Erythroblast (primary cell): ENCODE measurements at regions not wholly inside any gene's neighbourhood (a gene's known extent, or its start where the extent isn't known, plus 50 kb on each side); places are given as distances from the start of the nearest gene placed in this dataset.

Source experiments
- DNase-seq, 2 experiments: peaks; one replicate each; lab custom pipeline; 2025; lab: John Stamatoyannopoulos, UW
- GATA1 ChIP-seq: IDR thresholded peaks from 2 replicates; pipeline ENCODE4 v1.6.1; 2011; ENCODE audit warnings: low read depth, mild to moderate bottlenecking, control low read depth, low read length, moderate library complexity
- POLR2A ChIP-seq: IDR thresholded peaks from 2 replicates; pipeline ENCODE4 v1.6.1; 2011; ENCODE audit warnings: mild to moderate bottlenecking, low read length

- TF ChIP-seq POLR2A (no peak), GATA1 (no peak)
These were observed 188.8 kb downstream of the NXNL2 start for GRCh38 chr9:88723751-88724150.

GRCh38 chr9:88724331-88724730 lies 189.4 kb downstream of the NXNL2 start:
- TF ChIP-seq POLR2A (no peak), GATA1 (no peak)
- DNase-seq: no peak

More at GRCh38 chr9:88723751-88724150, 188.8 kb downstream of the NXNL2 start:
- no peak for DNase-seq

- no peak for DNase-seq
- TF ChIP-seq POLR2A (no peak), GATA1 (no peak)
These were observed 190.5 kb downstream of the NXNL2 start for GRCh38 chr9:88725300-88726019.

GRCh38 chr9:88726803-88727202 lies 191.8 kb downstream of the NXNL2 start:
- no peak for TF ChIP-seq POLR2A
- no peak for TF ChIP-seq GATA1
- no peak for DNase-seq

- no peak for TF ChIP-seq POLR2A
- no peak for TF ChIP-seq GATA1
- DNase-seq: no peak
These were observed 195.8 kb downstream of the NXNL2 start for GRCh38 chr9:88730780-88731179.

GRCh38 chr9:88732128-88732527 lies 197.2 kb downstream of the NXNL2 start:
- no peak for TF ChIP-seq GATA1
- no peak for TF ChIP-seq POLR2A
- DNase-seq: no peak

GRCh38 chr9:88733651-88734421 lies 198.9 kb downstream of the NXNL2 start:
- no peak for DNase-seq
- no peak for TF ChIP-seq GATA1
- no peak for TF ChIP-seq POLR2A

- TF ChIP-seq POLR2A: no peak
- no peak for TF ChIP-seq GATA1
- no peak for DNase-seq
These were observed 199.5 kb downstream of the NXNL2 start for GRCh38 chr9:88734527-88734926.

GRCh38 chr9:88736136-88736637 lies 201.2 kb downstream of the NXNL2 start:
- no peak for TF ChIP-seq GATA1
- TF ChIP-seq POLR2A: no peak
- no peak for DNase-seq

- TF ChIP-seq GATA1 (no peak), POLR2A (no peak)
These were observed 202.1 kb downstream of the NXNL2 start for GRCh38 chr9:88737031-88737430.

GRCh38 chr9:88737876-88738275 lies 202.9 kb downstream of the NXNL2 start:
- no peak for TF ChIP-seq POLR2A
- TF ChIP-seq GATA1: no peak
- no peak for DNase-seq

More at GRCh38 chr9:88737031-88737430, 202.1 kb downstream of the NXNL2 start:
- no peak for DNase-seq

- no peak for DNase-seq
- TF ChIP-seq POLR2A (no peak), GATA1 (no peak)
These were observed 203.7 kb downstream of the NXNL2 start for GRCh38 chr9:88738709-88739108.

GRCh38 chr9:88739373-88739772 lies 204.4 kb downstream of the NXNL2 start:
- no peak for TF ChIP-seq POLR2A
- TF ChIP-seq GATA1: no peak

GRCh38 chr9:88740844-88741243 lies 205.9 kb downstream of the NXNL2 start:
- TF ChIP-seq POLR2A: no peak
- no peak for TF ChIP-seq GATA1
- no peak for DNase-seq

More at GRCh38 chr9:88739373-88739772, 204.4 kb downstream of the NXNL2 start:
- DNase-seq: no peak
